ENCODE measurements at regions not wholly inside any gene's neighbourhood (a gene's known extent, or its start where the extent isn't known, plus 50 kb on each side); places are given as distances from the start of the nearest gene placed in this dataset.

DNA sequence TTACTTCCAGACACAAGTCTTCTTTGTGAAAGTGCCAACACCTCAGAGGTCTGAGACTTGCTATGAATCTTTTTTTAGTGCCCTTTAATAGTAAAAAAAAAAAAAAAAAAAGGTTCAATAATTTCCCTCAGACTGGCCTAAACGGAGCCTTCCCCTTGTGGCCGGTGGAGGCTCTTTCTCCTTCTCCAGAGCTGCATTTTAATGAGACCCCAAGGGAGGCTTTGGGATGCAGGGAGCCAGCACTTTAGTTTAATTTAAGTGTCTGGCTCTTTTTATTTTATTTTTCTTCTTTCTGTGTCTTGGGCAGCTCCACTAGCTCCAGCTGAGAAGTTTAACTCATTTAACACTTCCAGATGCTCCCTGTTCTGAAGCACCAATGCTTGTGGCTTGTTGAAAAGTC is 67.8 kb upstream of the MAPK4 start:
- TF ChIP-seq CTCF (IDR thresholded peaks at IDR 0.05) (no peak), ZFX (IDR thresholded peaks at IDR 0.05; ENCODE audit: borderline replicate concordance) (no peak)
- H3K27ac ChIP-seq = no peak overlapping the region

- no peak overlapping the region for H3K27ac ChIP-seq
- no peak for TF ChIP-seq CTCF (IDR thresholded peaks at IDR 0.05)
- no peak for TF ChIP-seq ZFX (IDR thresholded peaks at IDR 0.05; ENCODE audit: borderline replicate concordance)
Measured at GRCh38 chr18:50494569-50494968, 65.3 kb upstream of the MAPK4 start.

DNA sequence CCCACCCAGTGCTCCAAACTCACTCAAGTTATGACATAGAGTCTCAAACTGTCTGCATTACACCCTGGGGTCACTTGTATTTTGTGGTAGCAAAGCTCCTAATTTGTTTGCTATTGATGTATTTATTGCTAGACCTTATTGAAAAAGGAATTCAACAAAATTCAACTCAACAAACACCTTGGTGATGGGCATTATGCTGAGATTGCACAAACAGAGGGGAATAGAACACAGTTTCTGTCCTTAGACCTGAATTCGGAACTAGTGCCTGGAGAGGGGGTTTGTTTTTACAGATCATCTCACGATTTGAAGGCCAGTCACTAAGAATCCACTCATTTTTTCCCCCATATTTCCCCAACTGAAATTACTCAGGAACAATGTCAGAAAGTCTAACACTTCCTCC is 53.5 kb upstream of the MAPK4 start:
- TF ChIP-seq CTCF (IDR thresholded peaks at IDR 0.05) (no peak), ZFX (IDR thresholded peaks at IDR 0.05; ENCODE audit: borderline replicate concordance) (no peak)
- H3K27ac ChIP-seq = no peak overlapping the region

GRCh38 chr18:50507120-50507590 is 52.7 kb upstream of the MAPK4 start:
- TF ChIP-seq ZFX (IDR thresholded peaks at IDR 0.05; ENCODE audit: borderline replicate concordance) = no peak
- peak; percentile 75 for TF ChIP-seq CTCF (IDR thresholded peaks at IDR 0.05)
- H3K27ac ChIP-seq = no peak overlapping the region

DNA sequence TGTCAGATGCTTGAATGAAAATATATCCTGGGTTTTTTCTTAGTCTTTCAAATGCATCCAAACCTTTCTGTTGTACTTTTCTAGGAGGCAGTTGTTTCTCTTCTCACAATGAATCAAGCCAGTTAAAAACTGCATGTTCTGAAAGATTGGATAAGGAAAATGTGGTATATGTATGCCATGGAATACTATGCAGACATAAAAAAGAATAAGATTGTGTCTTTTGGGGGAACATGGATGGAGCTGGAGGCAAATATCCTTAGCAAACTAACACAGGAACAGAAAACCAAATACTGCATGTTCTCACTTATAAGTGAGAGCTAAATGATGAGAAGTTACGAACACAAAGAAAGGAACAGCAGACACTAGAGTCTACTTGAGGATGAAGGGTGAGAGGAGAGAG is 51.7 kb upstream of the MAPK4 start:
- no peak for TF ChIP-seq ZFX (IDR thresholded peaks at IDR 0.05; ENCODE audit: borderline replicate concordance)
- TF ChIP-seq CTCF (IDR thresholded peaks at IDR 0.05) = no peak
- H3K27ac ChIP-seq = no peak overlapping the region

GRCh38 chr18:50509012-50509411 is 50.9 kb upstream of the MAPK4 start:
- H3K27ac ChIP-seq = no peak overlapping the region
- no peak for TF ChIP-seq CTCF (IDR thresholded peaks at IDR 0.05)
- TF ChIP-seq ZFX (IDR thresholded peaks at IDR 0.05; ENCODE audit: borderline replicate concordance) = no peak

All from 22Rv1 (cell line).